Islet of Langerhans (tissue), 1 donor: ENCODE measurements at regions not wholly inside any gene's neighbourhood (a gene's known extent, or its start where the extent isn't known, plus 50 kb on each side); places are given as distances from the start of the nearest gene placed in this dataset.
"Not testable (repeated sequence)": the region's sequence is repeated elsewhere in the genome, so short reads cannot be mapped to it uniquely, and the experiment has no call there.

ENCODE experiments used
- FAIRE-seq: peaks from one replicate; lab custom pipeline; 2011; peaks lifted over from hg19 to GRCh38; lab: Jason Lieb, UNC

DNA sequence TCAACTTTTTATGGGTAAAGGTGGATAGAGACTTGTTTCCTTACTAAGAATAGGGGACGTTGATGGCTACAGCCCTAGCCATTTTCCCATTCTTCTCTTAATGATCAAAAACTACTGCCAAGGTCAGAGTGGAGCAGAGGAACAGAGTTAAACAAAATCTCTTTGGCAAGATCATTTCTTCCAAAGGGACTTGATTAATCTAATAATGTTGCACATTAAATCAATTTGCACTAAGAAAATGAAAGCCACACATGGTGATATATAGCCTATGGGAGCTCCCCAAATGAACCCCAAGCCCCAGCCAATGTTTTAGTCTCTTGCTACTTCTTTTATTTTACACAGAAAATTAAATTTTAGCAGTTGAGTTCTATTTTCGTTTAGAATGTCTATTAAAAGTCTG is 954.5 kb upstream of the SOX9 start:
- FAIRE-seq: no peak

GRCh38 chr17:71168053-71168741 is 952.6 kb upstream of the SOX9 start:
- FAIRE-seq: peak; percentile 90

- no peak for FAIRE-seq
These were observed 950.8 kb upstream of the SOX9 start for GRCh38 chr17:71170070-71170469.

GRCh38 chr17:71171270-71171669 is 949.5 kb upstream of the SOX9 start:
- no peak for FAIRE-seq

- FAIRE-seq: no peak
These were observed 946.8 kb upstream of the SOX9 start for GRCh38 chr17:71173991-71174390.

DNA sequence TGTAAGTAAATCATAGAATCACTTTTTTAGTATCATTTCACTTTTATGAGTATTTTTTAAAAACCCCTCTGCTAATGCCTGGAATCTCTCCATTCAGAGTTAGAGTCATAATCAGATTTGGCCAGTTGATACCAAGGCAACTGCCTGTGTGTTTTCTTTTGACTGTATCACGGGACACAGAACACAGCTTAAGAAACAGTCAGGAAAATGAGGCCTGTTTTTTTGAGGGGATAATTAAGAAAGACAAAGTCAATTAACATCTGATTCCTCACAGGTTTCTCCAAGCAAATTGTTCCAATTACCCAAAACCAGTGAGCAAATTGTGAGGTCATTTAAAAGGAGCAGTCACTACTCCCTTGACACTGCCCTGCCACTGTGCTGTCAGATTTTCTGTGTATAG is 944.5 kb upstream of the SOX9 start:
- FAIRE-seq: no peak

DNA sequence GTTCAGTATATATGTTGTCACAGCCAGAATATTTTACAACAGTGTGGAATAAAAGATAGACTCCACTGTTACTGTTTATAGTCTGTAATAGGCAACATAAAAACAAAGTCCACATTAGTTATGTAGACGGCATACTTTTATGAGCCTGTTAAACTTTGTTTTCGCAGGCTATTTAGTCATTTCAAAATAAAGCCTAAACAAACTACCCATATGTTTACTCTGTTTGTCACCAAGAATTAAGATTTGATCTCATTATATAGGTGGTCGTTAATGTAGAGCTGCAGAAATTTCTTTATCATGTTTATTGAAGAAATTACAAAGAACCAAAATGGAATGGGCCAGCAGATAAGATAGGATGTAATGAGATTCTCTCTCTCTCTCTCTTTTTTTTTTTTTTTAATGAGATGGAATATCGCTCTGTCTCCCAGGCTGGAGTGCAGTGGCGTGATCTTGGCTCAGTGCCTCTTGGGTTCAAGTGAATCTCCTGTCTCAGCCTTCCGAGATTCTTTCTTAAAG is 943.8 kb upstream of the SOX9 start:
- FAIRE-seq: no peak

- FAIRE-seq: peak; percentile 27
These were observed 939.9 kb upstream of the SOX9 start for GRCh38 chr17:71180801-71181385.

DNA sequence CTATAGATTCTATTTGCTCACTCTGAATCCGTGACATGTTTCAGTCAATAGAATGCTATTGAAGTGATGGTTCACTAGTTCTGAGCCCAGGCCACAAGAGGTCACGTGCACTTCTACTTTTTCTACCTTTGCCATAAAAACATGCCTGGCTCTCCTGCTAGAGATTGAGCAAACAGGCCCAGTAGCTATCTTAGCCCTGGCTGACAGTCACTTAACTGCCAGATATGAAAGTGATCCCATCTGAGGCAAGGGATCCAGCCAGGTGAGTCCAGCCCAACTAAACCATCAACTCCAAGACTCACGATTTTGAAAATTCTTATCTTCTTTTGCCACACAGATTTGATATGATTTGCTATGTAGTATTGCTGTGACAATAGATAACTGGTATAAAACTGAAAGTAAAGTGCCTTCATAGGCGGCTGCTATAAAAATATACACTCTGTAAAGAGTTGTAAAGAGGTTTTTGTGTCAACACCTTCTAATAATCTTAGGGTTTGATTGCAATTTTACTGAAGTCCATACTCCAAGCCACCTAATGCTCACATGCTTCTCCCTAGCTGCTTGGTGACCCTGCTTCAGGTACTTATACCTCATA is 937.7 kb upstream of the SOX9 start:
- FAIRE-seq: no peak

GRCh38 chr17:71184716-71185115 is 936.1 kb upstream of the SOX9 start:
- peak; percentile 90 for FAIRE-seq

- no peak for FAIRE-seq
These were observed 933.5 kb upstream of the SOX9 start for GRCh38 chr17:71187145-71187878.

GRCh38 chr17:71188811-71189492 is 931.9 kb upstream of the SOX9 start:
- no peak for FAIRE-seq

GRCh38 chr17:71189493-71189831 is 931.4 kb upstream of the SOX9 start:
- no peak for FAIRE-seq

DNA sequence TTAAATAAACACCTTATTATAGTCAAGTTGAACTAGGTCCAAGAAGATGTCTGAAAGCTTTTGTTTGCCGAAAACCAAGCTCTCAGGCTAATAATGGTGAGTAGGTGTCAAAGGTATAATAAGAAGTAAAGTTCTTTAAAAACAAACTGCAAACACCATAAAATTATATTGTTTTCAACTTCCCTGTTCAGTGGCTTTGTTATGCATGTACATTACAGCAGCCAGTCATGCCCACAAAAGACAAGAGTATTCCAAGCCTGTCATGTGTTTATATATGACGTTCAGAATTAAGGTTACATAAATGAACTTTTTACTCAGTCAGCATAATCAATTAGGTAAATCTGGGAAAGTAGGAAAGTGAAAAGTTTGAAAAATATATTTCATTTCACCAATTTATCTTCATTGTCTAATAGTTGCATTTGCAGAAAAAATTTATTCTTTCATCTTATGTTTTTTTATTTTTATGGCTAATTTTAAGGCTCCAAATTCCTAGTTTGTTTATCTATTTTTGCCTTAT is 928.7 kb upstream of the SOX9 start:
- FAIRE-seq: peak; percentile 51

DNA sequence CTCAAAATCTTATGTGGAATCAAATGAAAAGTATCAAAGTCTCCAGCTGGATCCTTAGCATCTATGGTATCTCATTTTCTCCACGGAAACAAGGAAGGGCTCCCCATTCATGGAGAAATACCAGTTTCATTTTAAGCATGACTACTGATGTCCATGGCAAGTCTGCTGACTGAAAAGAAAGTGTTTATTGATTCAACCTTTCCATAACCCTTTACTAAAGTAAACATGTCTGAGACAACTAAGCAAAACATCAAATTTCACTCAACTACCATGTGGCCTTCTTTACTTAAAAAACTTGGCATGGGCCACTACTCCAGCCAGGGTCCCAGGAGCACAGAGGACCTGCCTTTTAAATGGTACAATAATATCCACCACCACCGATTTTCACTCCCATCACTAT is 928.0 kb upstream of the SOX9 start:
- FAIRE-seq: peak; percentile 5

- no peak for FAIRE-seq
These were observed 920.2 kb upstream of the SOX9 start for GRCh38 chr17:71200597-71200996.

DNA sequence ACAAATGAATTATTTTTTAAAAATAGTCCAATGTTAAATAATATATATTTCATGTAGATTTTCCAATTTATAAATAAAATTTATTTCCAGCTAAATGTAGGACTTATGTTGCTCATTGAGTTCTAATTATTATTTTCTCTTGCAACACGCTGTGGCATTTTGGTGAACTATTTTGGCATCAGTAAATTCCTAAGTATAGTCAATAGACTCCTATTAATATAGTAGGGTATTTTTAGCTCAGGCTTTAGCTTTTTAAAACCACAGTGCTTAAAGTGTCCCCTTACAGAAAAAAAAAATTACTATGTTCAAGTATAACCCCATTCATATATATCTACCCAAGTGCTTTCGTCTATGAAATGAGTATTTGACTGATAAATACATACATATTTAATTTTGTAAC is 919.2 kb upstream of the SOX9 start:
- peak; percentile 9 for FAIRE-seq

DNA sequence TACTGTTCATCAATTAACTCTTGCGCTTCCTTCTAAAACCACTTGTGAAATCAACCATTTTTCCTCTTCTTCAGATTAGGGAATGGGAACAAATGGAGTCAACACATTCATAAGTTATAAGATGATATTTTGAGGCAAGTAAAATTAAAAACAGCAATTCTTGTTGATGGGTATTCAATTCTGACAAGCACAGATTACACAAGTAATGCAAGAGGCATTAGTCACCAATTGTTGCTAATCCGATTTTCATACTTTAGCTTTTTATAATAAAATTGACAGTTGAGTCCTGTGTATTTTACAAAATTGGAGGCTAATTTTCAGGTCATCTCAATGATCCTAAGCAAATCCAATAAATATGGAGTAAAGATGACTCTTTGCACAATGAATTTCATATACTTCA is 918.4 kb upstream of the SOX9 start:
- FAIRE-seq: no peak

GRCh38 chr17:71203953-71204352 is 916.9 kb upstream of the SOX9 start:
- no peak for FAIRE-seq

- not testable (repeated sequence) for FAIRE-seq
These were observed 914.9 kb upstream of the SOX9 start for GRCh38 chr17:71205951-71206350.

GRCh38 chr17:71208111-71208704 is 912.6 kb upstream of the SOX9 start:
- FAIRE-seq: no peak

- no peak for FAIRE-seq
These were observed 906.9 kb upstream of the SOX9 start for GRCh38 chr17:71213936-71214335.
